ENCODE measurements at regions not wholly inside any gene's neighbourhood (a gene's known extent, or its start where the extent isn't known, plus 50 kb on each side); places are given as distances from the start of the nearest gene placed in this dataset.
"Not testable (repeated sequence)": the region's sequence is repeated elsewhere in the genome, so short reads cannot be mapped to it uniquely, and the experiment has no call there.

DNA sequence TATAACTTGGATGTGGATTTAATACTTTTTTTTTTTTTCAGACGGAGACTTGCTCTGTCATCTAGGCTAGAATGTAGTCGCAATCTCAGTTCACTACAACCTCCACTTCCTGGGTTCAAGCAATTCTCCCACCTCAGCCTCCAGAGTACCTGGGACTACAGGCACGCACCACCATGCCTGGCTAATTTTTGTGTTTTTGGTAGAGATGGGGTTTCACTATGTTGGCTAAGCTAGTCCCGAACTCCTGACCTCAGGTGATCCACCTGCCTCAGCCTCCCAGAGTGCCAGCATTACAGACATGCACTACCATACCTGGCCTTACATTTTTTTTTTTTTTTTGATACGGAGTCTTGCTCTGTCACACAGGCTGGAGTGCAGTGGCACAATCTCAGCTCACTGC is 85.6 kb upstream of the BTN3A2 start:
- H3K36me3 Mint-ChIP-seq, result peaks cover 4 to 26% (median 7%) of the 10 kb centered on the region in 3 donors
- H3K9me3 Mint-ChIP-seq; DNase-seq; H3K27ac Mint-ChIP-seq; H3K4me3 Mint-ChIP-seq; H3K27me3 Mint-ChIP-seq (ENCODE audit: low read depth in 3 of 3): not testable (repeated sequence)
- peaks cover 19 to 22% of the 10 kb centered on the region in 2 donors for H3K4me1 Mint-ChIP-seq

DNA sequence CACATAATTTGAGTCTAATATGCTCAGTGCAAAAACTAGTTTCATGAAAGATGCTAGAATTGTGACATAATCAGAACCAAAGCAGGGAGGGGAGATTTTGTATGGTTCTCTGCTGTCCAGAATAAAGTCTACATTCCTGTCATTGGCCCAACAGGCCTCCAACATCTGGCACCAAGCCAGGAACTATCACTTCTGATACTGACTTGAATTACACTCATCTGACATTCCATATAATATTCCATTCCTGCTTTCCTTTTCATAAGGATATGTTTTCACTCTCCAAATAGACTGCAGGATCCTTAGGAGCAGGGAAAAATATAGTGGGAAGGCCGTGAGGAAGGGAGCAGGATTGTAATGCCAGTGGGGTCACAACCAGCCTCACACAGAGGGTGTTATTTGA is 84.6 kb upstream of the BTN3A2 start:
- Mint-ChIP-seq H3K9me3 (no peaks in the 10 kb centered on the region), H3K36me3 (peaks cover 4 to 26% (median 7%) of the 10 kb centered on the region in 3 donors), H3K4me3 (no peak overlapping the region), H3K27me3 (ENCODE audit: low read depth in 3 of 3) (peaks cover 5 to 15% (median 10%) of the 10 kb centered on the region in 3 donors), H3K27ac (peak overlapping the region in 2 of 6 donors; percentile 37 to 67), H3K4me1 (peaks cover 27 to 29% of the 10 kb centered on the region in 2 donors)
- no peak for DNase-seq

DNA sequence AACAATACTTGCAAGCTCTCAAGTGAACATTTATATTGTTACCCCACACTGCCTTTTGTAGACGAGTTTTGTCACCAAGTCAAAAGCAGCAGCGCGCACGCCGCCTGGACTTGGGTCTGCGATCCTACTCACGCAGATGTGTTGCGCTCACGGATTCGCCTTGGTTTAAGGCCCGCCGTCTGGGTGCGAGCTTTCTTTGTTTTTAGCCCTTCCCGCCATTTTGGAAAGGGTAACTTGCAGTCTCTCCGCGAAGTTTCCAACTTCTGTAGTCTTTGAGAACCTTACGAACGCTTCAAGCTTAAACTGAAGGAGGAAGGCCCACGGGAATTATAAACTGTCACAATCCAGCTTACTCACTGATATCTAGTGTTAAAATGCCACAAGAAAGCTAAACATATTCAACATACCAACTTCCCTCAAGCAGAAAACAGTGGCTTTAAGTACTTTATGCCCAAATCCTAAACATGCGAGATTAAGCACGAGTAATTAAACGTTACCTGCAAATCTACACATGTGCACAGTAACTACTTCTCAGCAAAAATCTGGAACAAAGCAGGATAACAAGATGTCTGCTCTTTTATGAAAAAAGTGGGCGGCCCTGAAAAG is 80.4 kb upstream of the BTN3A2 start:
- peak overlapping the region; percentile 95 to 99 (median 98) for H3K27ac Mint-ChIP-seq
- peaks cover 0 to 6% (median 3%) of the 10 kb centered on the region in 6 donors for H3K9me3 Mint-ChIP-seq
- H3K4me1 Mint-ChIP-seq, result peaks cover 34 to 37% of the 10 kb centered on the region in 2 donors
- peak overlapping the region; percentile 85 to 93 (median 89) for H3K4me3 Mint-ChIP-seq
- peak; percentile 54 to 66 (median 62) for DNase-seq
- peaks cover 4 to 19% (median 9%) of the 10 kb centered on the region in 3 donors for H3K36me3 Mint-ChIP-seq
- peaks cover 18 to 35% (median 30%) of the 10 kb centered on the region in 3 donors for H3K27me3 Mint-ChIP-seq (ENCODE audit: low read depth in 3 of 3)

DNA sequence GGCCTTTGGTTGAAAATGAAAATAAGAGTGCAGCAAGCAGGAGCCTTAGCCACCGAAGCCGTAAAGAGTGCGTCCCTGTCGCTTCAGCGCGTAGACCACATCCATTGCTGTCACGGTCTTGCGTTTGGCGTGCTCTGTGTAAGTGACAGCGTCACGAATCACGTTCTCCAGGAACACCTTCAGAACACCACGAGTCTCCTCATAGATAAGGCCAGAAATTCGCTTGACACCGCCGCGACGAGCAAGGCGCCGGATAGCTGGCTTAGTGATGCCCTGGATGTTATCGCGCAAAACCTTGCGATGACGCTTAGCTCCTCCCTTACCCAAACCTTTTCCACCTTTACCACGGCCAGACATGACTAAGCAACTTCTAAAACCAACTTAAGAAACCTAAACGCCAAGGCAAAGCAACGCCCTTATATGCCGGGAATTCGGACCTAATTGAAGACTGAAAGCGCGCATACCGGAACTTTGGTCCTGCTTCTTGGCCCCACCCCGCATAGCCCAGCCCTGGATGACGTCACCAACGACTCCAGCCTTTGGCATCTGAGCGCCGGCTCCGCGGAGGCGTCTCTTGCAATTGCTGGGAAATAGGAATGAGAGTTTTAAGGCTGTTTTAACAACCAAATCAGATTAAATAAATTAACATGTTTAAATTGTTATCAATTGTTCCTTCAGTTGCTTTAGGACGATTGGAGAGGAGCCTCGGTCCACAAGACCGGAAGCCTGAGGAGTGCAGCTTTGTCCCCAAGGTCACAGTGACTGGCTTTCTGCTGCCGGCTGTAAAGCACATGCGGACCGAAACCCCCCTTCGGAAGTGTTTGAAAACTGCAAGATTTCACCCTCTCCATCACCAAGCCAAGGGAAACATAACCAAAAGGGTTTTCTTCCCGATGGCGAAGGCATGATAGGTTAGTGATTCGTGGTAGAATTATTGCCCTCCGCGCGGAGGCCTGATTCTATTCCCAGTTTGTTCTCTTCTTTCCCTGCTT is 79.6 kb upstream of the BTN3A2 start:
- Mint-ChIP-seq H3K27me3 (ENCODE audit: low read depth in 3 of 3) (peaks cover 18 to 35% (median 30%) of the 10 kb centered on the region in 3 donors), H3K4me3 (peak overlapping the region; percentile 85 to 93 (median 89)), H3K36me3 (peaks cover 4 to 15% (median 9%) of the 10 kb centered on the region in 3 donors), H3K9me3 (peaks cover 0 to 6% (median 3%) of the 10 kb centered on the region in 6 donors), H3K27ac (peak overlapping the region; percentile 95 to 99 (median 98)), H3K4me1 (peaks cover 34 to 37% of the 10 kb centered on the region in 2 donors)
- peak; percentile 91 to 95 (median 95) for DNase-seq

DNA sequence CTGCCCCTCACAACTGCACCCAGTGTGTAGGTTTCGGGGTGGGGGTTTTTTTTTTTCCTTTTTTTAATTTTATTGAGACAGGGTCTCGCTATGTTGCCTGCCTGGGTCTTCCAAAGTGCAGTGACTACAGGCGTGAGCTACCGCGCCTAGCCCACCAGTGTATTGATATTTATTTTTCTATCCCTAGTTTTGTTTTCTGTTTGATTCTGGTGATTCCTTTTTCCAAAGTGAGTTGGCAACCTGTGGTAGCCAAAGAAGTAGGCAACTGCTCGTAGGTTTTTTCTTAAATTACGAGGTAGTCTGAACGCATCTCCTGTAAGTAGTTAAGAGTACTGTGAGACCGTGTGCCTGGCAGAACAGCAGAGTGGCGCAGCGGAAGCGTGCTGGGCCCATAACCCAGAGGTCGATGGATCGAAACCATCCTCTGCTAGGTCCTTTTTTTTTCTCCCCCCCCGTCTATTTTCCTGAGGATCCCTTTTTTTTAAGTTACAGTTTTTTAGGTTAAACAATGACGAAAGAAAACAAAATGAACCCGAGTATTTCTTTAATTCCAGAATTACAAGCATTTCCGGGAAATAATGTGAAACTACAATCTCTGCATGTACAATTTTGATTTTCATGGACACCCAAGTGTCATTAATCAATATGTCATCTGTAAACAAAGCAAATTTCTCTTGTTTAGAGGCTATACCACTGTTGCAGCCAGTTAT is 78.7 kb upstream of the BTN3A2 start:
- peaks cover 18 to 33% (median 30%) of the 10 kb centered on the region in 3 donors for H3K27me3 Mint-ChIP-seq (ENCODE audit: low read depth in 3 of 3)
- peak overlapping the region; percentile 85 to 93 (median 89) for H3K4me3 Mint-ChIP-seq
- peak; percentile 81 to 85 (median 82) for DNase-seq
- peaks cover 31 to 37% of the 10 kb centered on the region in 2 donors for H3K4me1 Mint-ChIP-seq
- peak overlapping the region; percentile 95 to 99 (median 98) for H3K27ac Mint-ChIP-seq
- H3K36me3 Mint-ChIP-seq, result peaks cover 0 to 10% (median 5%) of the 10 kb centered on the region in 3 donors
- H3K9me3 Mint-ChIP-seq, result peaks cover 0 to 6% (median 3%) of the 10 kb centered on the region in 6 donors

- Mint-ChIP-seq H3K4me3 (no peak overlapping the region), H3K36me3 (peaks cover 0 to 5% (median 0%) of the 10 kb centered on the region in 3 donors), H3K9me3 (peaks cover 0 to 6% (median 3%) of the 10 kb centered on the region in 6 donors), H3K27ac (no peak overlapping the region), H3K4me1 (peaks cover 24 to 27% of the 10 kb centered on the region in 2 donors), H3K27me3 (ENCODE audit: low read depth in 3 of 3) (peaks cover 18 to 33% (median 30%) of the 10 kb centered on the region in 3 donors)
- DNase-seq, result no peak
Measured at GRCh38 chr6:26288155-26288554, 76.8 kb upstream of the BTN3A2 start.

- H3K27me3 Mint-ChIP-seq (ENCODE audit: low read depth in 3 of 3), result peaks cover 10 to 16% (median 15%) of the 10 kb centered on the region in 3 donors
- DNase-seq, result no peak
- peaks cover 0 to 6% (median 3%) of the 10 kb centered on the region in 6 donors for H3K9me3 Mint-ChIP-seq
- H3K27ac Mint-ChIP-seq, result no peak overlapping the region
- no peak overlapping the region for H3K4me3 Mint-ChIP-seq
- H3K36me3 Mint-ChIP-seq, result peaks cover 0 to 5% (median 0%) of the 10 kb centered on the region in 3 donors
- peaks cover 9 to 14% of the 10 kb centered on the region in 2 donors for H3K4me1 Mint-ChIP-seq
Measured at GRCh38 chr6:26290941-26291340, 74.1 kb upstream of the BTN3A2 start.

DNA sequence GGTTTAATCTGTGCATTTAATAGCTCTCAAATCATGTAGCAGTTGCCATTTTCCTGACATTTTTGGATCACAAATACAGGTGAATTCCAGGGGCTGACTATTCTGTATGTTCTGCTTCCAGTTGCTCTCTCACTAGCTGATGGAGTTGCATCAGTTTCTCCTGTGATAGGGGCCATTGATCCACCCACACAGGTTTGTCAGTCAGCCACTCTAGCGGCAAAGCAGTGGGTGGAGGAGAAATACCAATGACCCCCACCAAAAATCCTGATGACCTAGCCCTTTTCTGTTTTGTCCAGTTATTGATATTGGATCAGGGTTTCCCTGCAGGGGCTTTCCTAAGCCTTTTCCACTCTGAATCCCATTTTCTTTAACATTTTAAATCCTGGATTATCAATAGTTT is 72.3 kb upstream of the BTN3A2 start:
- Mint-ChIP-seq H3K36me3 (no peaks in the 10 kb centered on the region), H3K4me3 (no peak overlapping the region), H3K27ac (no peak overlapping the region), H3K9me3 (peaks cover 0 to 3% (median 0%) of the 10 kb centered on the region in 6 donors), H3K27me3 (ENCODE audit: low read depth in 3 of 3) (peaks cover 0 to 3% (median 2%) of the 10 kb centered on the region in 3 donors), H3K4me1 (peaks cover 3 to 6% of the 10 kb centered on the region in 2 donors)
- DNase-seq, result no peak

- H3K27ac Mint-ChIP-seq, result no peak overlapping the region
- peaks cover 3 to 6% of the 10 kb centered on the region in 2 donors for H3K4me1 Mint-ChIP-seq
- peaks cover 2 to 6% (median 2%) of the 10 kb centered on the region in 3 donors for H3K27me3 Mint-ChIP-seq (ENCODE audit: low read depth in 3 of 3)
- DNase-seq, result no peak
- no peak overlapping the region for H3K4me3 Mint-ChIP-seq
- no peaks in the 10 kb centered on the region for H3K36me3 Mint-ChIP-seq
- H3K9me3 Mint-ChIP-seq, result no peaks in the 10 kb centered on the region
Measured at GRCh38 chr6:26294302-26294701, 70.7 kb upstream of the BTN3A2 start.

DNA sequence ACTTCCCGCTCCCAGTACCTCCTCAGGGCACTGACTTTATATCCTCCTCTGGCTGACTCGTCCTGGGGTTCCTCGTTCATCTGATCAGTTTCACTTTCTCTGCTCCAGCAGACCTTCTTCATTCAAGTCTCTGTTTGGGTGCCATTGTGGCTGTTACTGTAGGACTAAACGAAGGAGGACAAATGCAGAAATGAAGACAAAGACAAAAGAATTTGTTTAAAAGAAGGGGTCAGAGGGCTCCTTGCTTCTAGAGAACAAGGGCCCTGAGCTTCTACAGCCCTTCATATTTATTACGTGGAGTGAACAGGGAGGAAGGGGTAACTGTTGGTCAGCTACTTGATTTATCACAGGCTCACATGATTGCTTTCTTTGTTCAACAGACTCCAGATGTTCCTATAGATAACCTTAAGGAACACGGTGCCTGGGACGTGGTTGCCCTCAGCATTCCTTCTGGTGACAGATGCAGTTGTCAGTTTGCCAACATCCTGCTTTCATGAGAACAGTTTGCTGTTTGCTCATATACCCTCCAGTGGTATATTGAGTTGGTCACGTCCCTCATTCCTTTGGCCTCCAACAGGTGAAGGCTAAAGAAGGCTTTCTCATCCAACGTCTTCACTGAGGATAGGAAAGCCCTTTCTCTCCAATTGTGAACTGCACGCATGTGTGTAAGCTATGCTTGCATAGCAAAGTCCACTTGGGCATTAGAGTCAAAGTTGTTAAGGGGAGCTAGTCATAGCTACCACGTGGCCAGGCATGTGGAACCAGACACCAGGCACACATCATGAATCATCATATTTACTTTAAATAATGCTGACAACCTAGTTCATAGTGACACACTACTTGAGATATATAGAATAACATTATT is 69.1 kb upstream of the BTN3A2 start:
- peak overlapping the region in 1 of 6 donors; percentile 68 for H3K27ac Mint-ChIP-seq
- DNase-seq, result no peak
- no peaks in the 10 kb centered on the region for H3K36me3 Mint-ChIP-seq
- no peaks in the 10 kb centered on the region for H3K9me3 Mint-ChIP-seq
- H3K4me3 Mint-ChIP-seq, result peak overlapping the region in 3 of 5 donors; percentile 15 to 67 (median 60)
- peaks cover 3 to 6% of the 10 kb centered on the region in 2 donors for H3K4me1 Mint-ChIP-seq
- peaks cover 2 to 10% (median 2%) of the 10 kb centered on the region in 3 donors for H3K27me3 Mint-ChIP-seq (ENCODE audit: low read depth in 3 of 3)

DNA sequence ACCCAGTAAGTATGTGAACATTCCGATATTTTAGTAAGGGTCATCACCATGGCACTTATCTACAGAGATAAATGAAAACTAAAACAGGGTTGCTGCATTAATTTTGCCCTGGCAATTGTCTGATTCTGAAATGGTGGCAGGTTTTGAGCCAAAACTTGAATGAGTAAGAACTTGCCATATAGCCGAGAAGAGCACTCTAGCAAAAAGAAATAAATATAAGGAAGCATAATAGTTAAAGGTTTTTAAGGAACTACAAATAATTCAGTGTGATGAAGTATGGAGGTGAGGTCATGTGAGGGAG is 68.5 kb upstream of the BTN3A2 start:
- no peak for DNase-seq
- Mint-ChIP-seq H3K36me3 (no peaks in the 10 kb centered on the region), H3K4me3 (no peak overlapping the region), H3K27me3 (ENCODE audit: low read depth in 3 of 3) (peaks cover 2 to 10% (median 2%) of the 10 kb centered on the region in 3 donors), H3K9me3 (no peaks in the 10 kb centered on the region), H3K4me1 (peaks cover 3 to 6% of the 10 kb centered on the region in 2 donors), H3K27ac (no peak overlapping the region)

- H3K27ac Mint-ChIP-seq, result no peak overlapping the region
- no peak for DNase-seq
- H3K27me3 Mint-ChIP-seq (ENCODE audit: low read depth in 3 of 3), result peaks cover 2 to 11% (median 2%) of the 10 kb centered on the region in 3 donors
- H3K9me3 Mint-ChIP-seq, result no peaks in the 10 kb centered on the region
- peaks cover 3 to 6% of the 10 kb centered on the region in 2 donors for H3K4me1 Mint-ChIP-seq
- no peak overlapping the region for H3K4me3 Mint-ChIP-seq
- H3K36me3 Mint-ChIP-seq, result no peaks in the 10 kb centered on the region
Measured at GRCh38 chr6:26296857-26297648, 67.9 kb upstream of the BTN3A2 start.

All from immature natural killer cell (primary cell).